ENCODE measurements at regions not wholly inside any gene's neighbourhood (a gene's known extent, or its start where the extent isn't known, plus 50 kb on each side); places are given as distances from the start of the nearest gene placed in this dataset.

GRCh38 chr2:182521453-182522404 is 94.9 kb upstream of the PDE1A start:
- Histone ChIP-seq H3K9me3 (no peaks in the 10 kb centered on the region), H3K27me3 (no peaks in the 10 kb centered on the region), H3K36me3 (no peaks in the 10 kb centered on the region), H3K4me1 (peaks cover 0 to 9% (median 0%) of the 10 kb centered on the region in 4 donors), H3K27ac (no peak overlapping the region), H3K4me3 (no peak overlapping the region)
- DNase-seq (ENCODE audit: low spot score in 2 of 2): no peak
- TF ChIP-seq POLR2A (IDR thresholded peaks at IDR 0.05) (no peak), CTCF (IDR thresholded peaks at IDR 0.05) (no peak), EP300 (IDR thresholded peaks at IDR 0.05) (no peak)
- 78 to 84% methylated on average over 9 of the region's 9 CpGs for WGBS, 2 donors

GRCh38 chr2:182522405-182522896 is 95.6 kb upstream of the PDE1A start:
- H3K27ac ChIP-seq: no peak overlapping the region
- H3K4me3 ChIP-seq: peak overlapping the region in 1 of 4 donors; percentile 21
- no peaks in the 10 kb centered on the region for H3K36me3 ChIP-seq
- TF ChIP-seq EP300 (IDR thresholded peaks at IDR 0.05): no peak
- no peak for TF ChIP-seq CTCF (IDR thresholded peaks at IDR 0.05)
- TF ChIP-seq POLR2A (IDR thresholded peaks at IDR 0.05): no peak
- no peaks in the 10 kb centered on the region for H3K27me3 ChIP-seq
- 6 to 11% methylated on average over 6 of the region's 6 CpGs for WGBS, 2 donors
- H3K4me1 ChIP-seq: peaks cover 0 to 9% (median 0%) of the 10 kb centered on the region in 4 donors
- no peaks in the 10 kb centered on the region for H3K9me3 ChIP-seq
- no peak for DNase-seq (ENCODE audit: low spot score in 2 of 2)

- no peaks in the 10 kb centered on the region for H3K36me3 ChIP-seq
- no peak for TF ChIP-seq EP300 (IDR thresholded peaks at IDR 0.05)
- no peak for TF ChIP-seq POLR2A (IDR thresholded peaks at IDR 0.05)
- TF ChIP-seq CTCF (IDR thresholded peaks at IDR 0.05): no peak
- no peaks in the 10 kb centered on the region for H3K9me3 ChIP-seq
- DNase-seq (ENCODE audit: low spot score in 2 of 2): no peak
- H3K27me3 ChIP-seq: no peaks in the 10 kb centered on the region
- peaks cover 0 to 9% (median 0%) of the 10 kb centered on the region in 4 donors for H3K4me1 ChIP-seq
- peak overlapping the region in 1 of 4 donors; percentile 21 for H3K4me3 ChIP-seq
- WGBS, 2 donors: 36 to 50% methylated on average over 4 of the region's 4 CpGs
- H3K27ac ChIP-seq: no peak overlapping the region
Observed at GRCh38 chr2:182522972-182523473, 96.2 kb upstream of the PDE1A start.

- Histone ChIP-seq H3K4me1 (no peaks in the 10 kb centered on the region), H3K9me3 (no peaks in the 10 kb centered on the region), H3K36me3 (no peaks in the 10 kb centered on the region), H3K4me3 (no peak overlapping the region), H3K27ac (no peak overlapping the region), H3K27me3 (no peaks in the 10 kb centered on the region)
- DNase-seq (ENCODE audit: low spot score in 2 of 2): no peak
- no peak for TF ChIP-seq CTCF (IDR thresholded peaks at IDR 0.05)
- no peak for TF ChIP-seq POLR2A (IDR thresholded peaks at IDR 0.05)
- no peak for TF ChIP-seq EP300 (IDR thresholded peaks at IDR 0.05)
Observed at GRCh38 chr2:182530636-182531035, 103.8 kb upstream of the PDE1A start.

- Histone ChIP-seq H3K36me3 (no peaks in the 10 kb centered on the region), H3K9me3 (no peaks in the 10 kb centered on the region), H3K4me1 (no peaks in the 10 kb centered on the region), H3K4me3 (no peak overlapping the region), H3K27me3 (no peaks in the 10 kb centered on the region), H3K27ac (no peak overlapping the region)
- no peak for DNase-seq (ENCODE audit: low spot score in 2 of 2)
- 38 to 47% methylated on average over 1 of the region's 1 CpG for WGBS, 2 donors
- TF ChIP-seq EP300 (IDR thresholded peaks at IDR 0.05) (no peak), CTCF (IDR thresholded peaks at IDR 0.05) (no peak), POLR2A (IDR thresholded peaks at IDR 0.05) (no peak)
Observed at GRCh38 chr2:182540252-182540651, 113.4 kb upstream of the PDE1A start.

All from tibial nerve (tissue), 4 donors.